SK-N-SH (cell line): ENCODE measurements at regions not wholly inside any gene's neighbourhood (a gene's known extent, or its start where the extent isn't known, plus 50 kb on each side); places are given as distances from the start of the nearest gene placed in this dataset.

Source experiments
- CTCF ChIA-PET: fragments of 300-600, 350-600 bp; formaldehyde crosslinking; extraction: SDS; loops from one replicate; lab custom pipeline; 2021; lab: Yijun Ruan, JAX
- POLR2A ChIA-PET: fragments of 350-600 bp; sonication (Branson Sonifier 250); formaldehyde crosslinking; extraction: SDS; loops from one replicate; lab custom pipeline; 2020; ENCODE audit warnings: antibody characterized with exemption, inconsistent platforms; lab: Yijun Ruan, JAX
- DNase-seq: peaks from one replicate; pipeline ENCODE4 v3.0.0; 2012
- H2AFZ ChIP-seq: fragments of 200-600 bp; sonication (generic); 2 replicates; pipeline ENCODE4 v1.8.1; 2016; ENCODE audit warnings: antibody characterized with exemption, mild to moderate bottlenecking, low read depth
- H3F3A ChIP-seq: fragments of 200-600 bp; sonication (generic); replicated peaks from 2 replicates; pipeline ENCODE3; 2016; ENCODE audit warnings: antibody characterized with exemption, mild to moderate bottlenecking; ENCODE audit not compliant: insufficient read depth
- H3K27ac ChIP-seq, 2 experiments: fragments of 200-500 bp in 1 of 2; fragments of 200-600 bp in 1 of 2; sonication (Bioruptor generic) in 1 of 2; sonication (generic), shearing (Covaris generic) in 1 of 2; 2 replicates each; pipeline versions ENCODE4 v1.5.1 to v1.6.1; 2014 to 2016; ENCODE audit warnings: low read depth in 2 of 2, inconsistent platforms in 1 of 2, low read length in 1 of 2, mild to moderate bottlenecking in 1 of 2, mixed read lengths in 1 of 2
- H3K27me3 ChIP-seq: fragments of 200-600 bp; sonication (generic), shearing (Covaris generic); 2 replicates; pipeline ENCODE4 v1.6.1; 2016; ENCODE audit warnings: mixed run types; ENCODE audit not compliant: insufficient read depth
- H3K36me3 ChIP-seq, 2 experiments: fragments of 200-500 bp in 1 of 2; fragments of 200-600 bp in 1 of 2; sonication (Bioruptor generic) in 1 of 2; sonication (generic) in 1 of 2; replicated peaks in 1 of 2; 2 replicates each; pipeline versions ENCODE3 to v1.5.1; 2014 to 2016; ENCODE audit warnings: low read length in 1 of 2, mild to moderate bottlenecking in 1 of 2; ENCODE audit not compliant: insufficient read depth in 2 of 2, control insufficient read depth in 1 of 2
- H3K4me1 ChIP-seq, 2 experiments: fragments of 200-500 bp in 1 of 2; fragments of 200-600 bp in 1 of 2; sonication (Bioruptor generic) in 1 of 2; sonication (generic), shearing (Covaris generic) in 1 of 2; 2 replicates each; pipeline versions ENCODE4 v1.5.1 to v1.6.1; 2014 to 2016; ENCODE audit warnings: low read depth in 1 of 2, low read length in 1 of 2, mixed run types in 1 of 2; ENCODE audit not compliant: insufficient read depth in 2 of 2, control insufficient read depth in 1 of 2
- H3K4me2 ChIP-seq: fragments of 200-600 bp; sonication (generic), shearing (Covaris generic); 2 replicates; pipeline ENCODE4 v1.6.1; 2017; ENCODE audit warnings: mixed run types
- H3K4me3 ChIP-seq, 2 experiments: fragments of 200-500 bp in 1 of 2; fragments of 200-600 bp in 1 of 2; sonication (Bioruptor generic) in 1 of 2; sonication (generic), shearing (Covaris generic) in 1 of 2; 2 replicates each; pipeline versions ENCODE4 v1.5.1 to v1.8.1; 2014 to 2016; ENCODE audit warnings: low read depth in 2 of 2, inconsistent platforms in 1 of 2, low read length in 1 of 2, mild to moderate bottlenecking in 1 of 2, mixed read lengths in 1 of 2, moderate library complexity in 1 of 2
- H3K79me2 ChIP-seq: fragments of 200-600 bp; sonication (generic); 2 replicates; pipeline ENCODE4 v1.8.1; 2017; ENCODE audit warnings: mild to moderate bottlenecking; ENCODE audit not compliant: insufficient read depth
- H3K9ac ChIP-seq: fragments of 200-600 bp; sonication (generic); 2 replicates; pipeline ENCODE4 v1.6.1; 2017; ENCODE audit warnings: mixed run types
- H3K9me2 ChIP-seq: fragments of 200-600 bp; sonication (generic); 2 replicates; pipeline ENCODE4 v1.6.1; 2017; ENCODE audit warnings: mixed run types
- H3K9me3 ChIP-seq: fragments of 200-600 bp; sonication (generic); 2 replicates; pipeline ENCODE4 v1.6.1; 2017; ENCODE audit warnings: mixed run types, mild to moderate bottlenecking, moderate library complexity
- H4K20me1 ChIP-seq: fragments of 200-600 bp; sonication (generic); 2 replicates; pipeline ENCODE4 v1.6.1; 2017; ENCODE audit warnings: mild to moderate bottlenecking, mixed run types; ENCODE audit not compliant: insufficient read depth
- EP300 ChIP-seq, 2 experiments: IDR thresholded peaks; 2 replicates each; pipeline versions ENCODE4 v1.4.0 to v1.6.1; 2012; ENCODE audit warnings: borderline replicate concordance in 1 of 2, low read depth in 1 of 2, low read length in 1 of 2
- EZH2phosphoT487 ChIP-seq: fragments of 200-600 bp; sonication (generic); IDR thresholded peaks from 2 replicates; pipeline ENCODE4 v1.6.1; 2017; ENCODE audit warnings: low read depth, mixed run types, mild to moderate bottlenecking, antibody characterized with exemption, moderate library complexity, borderline replicate concordance
- FOXM1 ChIP-seq: IDR thresholded peaks from 2 replicates; pipeline ENCODE4 v1.4.0; 2012; ENCODE audit warnings: low read depth, mild to moderate bottlenecking
- GATA2 ChIP-seq: sonication (generic); formaldehyde crosslinking; IDR thresholded peaks from 2 replicates; pipeline ENCODE4 v1.5.0; 2020; ENCODE audit warnings: mild to moderate bottlenecking, missing genetic modification reagents
- NFIC ChIP-seq: IDR thresholded peaks from 2 replicates; pipeline ENCODE4 v1.4.0; 2012; ENCODE audit warnings: borderline replicate concordance
- POLR2AphosphoS5 ChIP-seq: IDR thresholded peaks from 2 replicates; pipeline ENCODE4 v1.6.1; 2012; ENCODE audit warnings: low read depth, low read length
- REST ChIP-seq: IDR thresholded peaks from 2 replicates; pipeline ENCODE4 v1.6.1; 2012; ENCODE audit warnings: mild to moderate bottlenecking, low read depth, low read length, moderate library complexity
- RFX5 ChIP-seq: IDR thresholded peaks from 2 replicates; pipeline ENCODE4 v1.6.1; 2012; ENCODE audit warnings: mild to moderate bottlenecking, improper control_type of control experiment, low read length
- RXRA ChIP-seq: IDR thresholded peaks from 2 replicates; pipeline ENCODE4 v1.4.0; 2012; ENCODE audit warnings: low read depth, mild to moderate bottlenecking, borderline replicate concordance
- SIN3A ChIP-seq: IDR thresholded peaks from 2 replicates; pipeline ENCODE4 v1.6.1; 2012; ENCODE audit warnings: low read depth, mild to moderate bottlenecking, low read length, moderate library complexity, borderline replicate concordance
- SMC3 ChIP-seq: IDR thresholded peaks from 2 replicates; pipeline ENCODE4 v1.6.1; 2012; ENCODE audit warnings: low read depth, low read length, improper control_type of control experiment
- TAF1 ChIP-seq: IDR thresholded peaks from 2 replicates; pipeline ENCODE4 v1.6.1; 2012; ENCODE audit warnings: low read depth, mild to moderate bottlenecking, low read length, moderate library complexity, borderline replicate concordance
- TCF12 ChIP-seq: IDR thresholded peaks from 2 replicates; pipeline ENCODE4 v1.4.0; 2012
- USF1 ChIP-seq: IDR thresholded peaks from 2 replicates; pipeline ENCODE4 v1.4.0; 2012; ENCODE audit warnings: low read depth, borderline replicate concordance
- USF2 ChIP-seq: fragments of 150-350 bp; IDR thresholded peaks from 2 replicates; pipeline ENCODE4 v1.6.1; 2017; ENCODE audit warnings: antibody characterized with exemption, low read length, low read depth, borderline replicate concordance
- YY1 ChIP-seq: IDR thresholded peaks from 2 replicates; pipeline ENCODE4 v1.4.0; 2012; ENCODE audit warnings: low read depth, mild to moderate bottlenecking
- WGBS: methylation state at CpG from one replicate; pipeline ENCODE4 v1.1.6; 2017; ENCODE audit warnings: low lambda C conversion rate; 5-methylcytosine and 5-hydroxymethylcytosine counted together

GRCh38 chr2:204278454-204278853, 266.8 kb upstream of the PARD3B start:
- Histone ChIP-seq H3K79me2 (no peaks in the 10 kb centered on the region), H3K4me1 (peaks cover 0 to 8% of the 10 kb centered on the region in 2 experiments; a peak in 3 of 4 replicates), H3K27ac (no peak overlapping the region), H3K9me3 (no peaks in the 10 kb centered on the region), H3K4me3 (no peak overlapping the region), H3K4me2 (no peak overlapping the region), H3K9ac (no peak overlapping the region), H3K9me2 (no peaks in the 10 kb centered on the region), H2AFZ (no peak overlapping the region), H3K36me3 (no peaks in the 10 kb centered on the region), H3F3A (no peaks in the 10 kb centered on the region), H3K27me3 (no peaks in the 10 kb centered on the region), H4K20me1 (no peaks in the 10 kb centered on the region)
- TF ChIP-seq REST (no peak), TCF12 (no peak), EP300 (IDR thresholded peaks at IDR 0.05; ENCODE audit: borderline replicate concordance in 1 of 2, low read depth in 1 of 2, low read length in 1 of 2) (no peak), RXRA (no peak), GATA2 (CRISPR knock-in tag) (no peak), POLR2AphosphoS5 (no peak), YY1 (no peak), NFIC (no peak), RFX5 (no peak), SMC3 (no peak), SIN3A (no peak), EZH2phosphoT487 (no peak), FOXM1 (no peak), TAF1 (no peak), USF1 (no peak), USF2 (no peak)
- 22% methylated on average over 1 of the region's 1 CpG for WGBS
- DNase-seq, result no peak
- ChIA-PET POLR2A (no interaction called here), CTCF (interaction anchor here (1.0 to 1.2 kb wide), 2 partner anchors 15 to 19 kb away, joined by 3 read pairs; no protein-coding TSS in a partner anchor)
